Skin epidermis (tissue), 12 donors: ENCODE measurements at regions not wholly inside any gene's neighbourhood (a gene's known extent, or its start where the extent isn't known, plus 50 kb on each side); places are given as distances from the start of the nearest gene placed in this dataset.

Experiments used
- H3K27ac ChIP-seq, 21 experiments: fragments of 200-600 bp; sonication (generic) in 11 of 21; one replicate each; pipeline ENCODE4 v1.5.0; 2020; ENCODE audit warnings: mild to moderate bottlenecking in 3 of 21, inconsistent platforms in 2 of 21, moderate library complexity in 2 of 21
- H3K4me3 ChIP-seq, 7 experiments: fragments of 200-600 bp; sonication (generic) in 2 of 7; one replicate each; pipeline ENCODE4 v1.5.0; 2020; ENCODE audit warnings: inconsistent platforms in 2 of 7, mild to moderate bottlenecking in 2 of 7, moderate library complexity in 1 of 7

DNA sequence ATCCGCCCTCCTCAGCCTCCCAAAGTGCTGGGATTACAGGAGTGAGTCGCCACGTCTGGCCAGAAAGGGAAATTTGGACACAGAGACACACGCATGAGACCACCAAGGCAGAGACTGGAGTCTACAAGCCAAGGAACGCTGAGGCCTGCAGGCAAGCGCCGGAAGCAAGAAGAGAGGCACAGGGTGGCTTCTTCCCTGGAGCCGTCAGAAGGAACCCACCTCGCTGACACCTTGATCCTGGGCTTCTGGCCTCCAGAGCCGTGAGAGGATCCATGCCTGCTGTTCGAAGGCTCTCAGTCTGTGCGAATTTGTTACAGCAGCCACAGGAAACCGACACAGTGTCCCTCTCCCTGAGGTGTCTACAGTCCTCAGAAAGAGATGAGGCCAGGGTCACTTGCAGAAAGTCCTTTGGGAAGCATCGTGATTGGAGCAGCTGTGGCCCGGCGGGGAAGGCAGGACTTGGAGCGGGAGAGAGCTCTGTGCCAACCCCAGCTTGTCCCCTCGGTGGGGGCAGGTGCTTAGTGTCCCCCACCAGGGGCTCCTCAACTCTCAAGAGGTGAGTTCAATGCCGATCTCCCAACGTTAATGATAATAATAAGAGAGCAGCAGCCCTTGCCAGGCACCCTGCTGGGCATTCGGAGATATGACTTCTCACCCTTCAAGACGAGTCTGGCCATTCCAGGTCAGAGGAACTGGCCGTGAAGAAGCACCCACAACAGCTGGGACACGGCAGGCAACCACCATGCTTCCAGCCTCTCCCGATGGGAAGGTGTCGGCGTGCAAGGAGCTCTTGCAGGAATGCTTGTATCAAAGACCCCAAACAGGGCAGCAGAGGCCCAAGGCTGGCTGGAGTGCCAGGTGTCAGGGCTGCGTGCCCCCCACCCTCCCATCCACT lies 68.4 kb upstream of the TNRC6C start:
- no peak overlapping the region for H3K4me3 ChIP-seq
- no peak overlapping the region for H3K27ac ChIP-seq

- Histone ChIP-seq H3K27ac (no peak overlapping the region), H3K4me3 (no peak overlapping the region)
Observed at GRCh38 chr17:77890771-77891170, 67.7 kb upstream of the TNRC6C start.

DNA sequence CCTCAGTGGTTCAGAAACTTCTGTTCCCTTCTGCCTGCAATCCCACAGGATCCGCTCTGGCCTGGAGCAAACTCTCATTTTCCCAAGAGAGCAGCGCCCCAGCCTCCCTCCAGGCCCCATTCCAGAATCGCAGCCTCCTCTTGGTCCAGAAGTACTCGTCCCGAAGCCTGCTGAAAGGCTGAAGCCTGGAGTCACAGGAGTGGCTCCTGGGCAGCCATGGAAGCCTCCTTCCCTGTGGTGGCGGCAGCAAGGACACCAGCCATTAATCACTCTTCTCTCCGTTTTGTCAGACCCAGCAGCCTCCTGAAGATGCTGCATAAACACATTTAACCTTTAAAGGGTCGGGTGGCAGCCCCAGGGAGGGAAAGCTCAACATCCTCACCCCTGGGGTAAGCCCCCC lies 66.9 kb upstream of the TNRC6C start:
- Histone ChIP-seq H3K4me3 (no peak overlapping the region), H3K27ac (no peak overlapping the region)

GRCh38 chr17:77892031-77892430 lies 66.5 kb upstream of the TNRC6C start:
- Histone ChIP-seq H3K4me3 (no peak overlapping the region), H3K27ac (no peak overlapping the region)

GRCh38 chr17:77892469-77893143 lies 65.9 kb upstream of the TNRC6C start:
- no peak overlapping the region for H3K4me3 ChIP-seq
- no peak overlapping the region for H3K27ac ChIP-seq

- Histone ChIP-seq H3K4me3 (no peak overlapping the region), H3K27ac (no peak overlapping the region)
Observed at GRCh38 chr17:77893144-77894044, 65.1 kb upstream of the TNRC6C start.

DNA sequence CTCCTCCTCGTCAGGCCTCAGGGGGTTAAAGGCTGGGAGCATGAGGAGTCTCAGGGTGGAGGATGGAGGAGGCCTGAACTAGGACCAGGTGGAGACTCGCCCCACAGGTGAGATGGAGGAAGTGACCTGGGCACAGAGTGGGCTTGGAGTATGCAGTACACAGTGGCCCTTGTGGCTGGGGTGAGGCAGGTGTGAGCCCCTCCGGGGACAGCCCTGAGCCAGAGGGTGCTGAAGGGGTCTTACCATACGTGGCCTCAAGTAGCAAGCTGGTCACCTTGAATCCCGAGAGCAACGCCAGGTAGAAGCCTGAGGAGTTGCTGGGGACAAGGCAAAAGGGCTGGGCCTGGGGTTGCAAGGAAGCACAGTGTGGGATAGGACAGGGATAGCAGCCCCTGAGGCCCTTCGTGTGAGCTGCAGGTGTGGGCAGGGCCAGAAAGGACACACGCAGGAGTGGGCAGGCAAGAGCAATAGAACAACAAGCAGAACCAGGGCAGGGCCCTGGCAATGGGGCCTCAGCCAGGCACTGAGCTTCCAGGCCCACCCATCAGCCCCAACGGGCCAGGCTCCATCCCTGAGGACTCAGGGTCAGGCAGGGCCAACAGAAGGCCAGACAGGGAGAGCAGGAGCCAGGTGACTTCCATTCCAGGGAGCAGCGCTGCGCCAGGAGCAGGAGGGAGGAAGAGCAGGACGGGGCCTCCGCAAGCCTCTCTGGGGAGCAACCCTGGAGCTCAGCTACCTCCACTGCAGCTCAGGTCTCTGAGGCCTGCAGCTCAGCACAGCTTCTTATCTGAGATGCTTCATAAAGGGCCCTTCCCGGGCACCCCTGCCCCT lies 64.2 kb upstream of the TNRC6C start:
- Histone ChIP-seq H3K4me3 (no peak overlapping the region), H3K27ac (no peak overlapping the region)

GRCh38 chr17:77897741-77898301 lies 60.7 kb upstream of the TNRC6C start:
- H3K27ac ChIP-seq = no peak overlapping the region
- no peak overlapping the region for H3K4me3 ChIP-seq

- Histone ChIP-seq H3K4me3 (no peak overlapping the region), H3K27ac (no peak overlapping the region)
Observed at GRCh38 chr17:77898521-77899434, 59.7 kb upstream of the TNRC6C start.

GRCh38 chr17:77899498-77899897 lies 59.0 kb upstream of the TNRC6C start:
- H3K4me3 ChIP-seq = no peak overlapping the region
- H3K27ac ChIP-seq = no peak overlapping the region

GRCh38 chr17:77901481-77901880 lies 57.0 kb upstream of the TNRC6C start:
- Histone ChIP-seq H3K27ac (no peak overlapping the region), H3K4me3 (no peak overlapping the region)

DNA sequence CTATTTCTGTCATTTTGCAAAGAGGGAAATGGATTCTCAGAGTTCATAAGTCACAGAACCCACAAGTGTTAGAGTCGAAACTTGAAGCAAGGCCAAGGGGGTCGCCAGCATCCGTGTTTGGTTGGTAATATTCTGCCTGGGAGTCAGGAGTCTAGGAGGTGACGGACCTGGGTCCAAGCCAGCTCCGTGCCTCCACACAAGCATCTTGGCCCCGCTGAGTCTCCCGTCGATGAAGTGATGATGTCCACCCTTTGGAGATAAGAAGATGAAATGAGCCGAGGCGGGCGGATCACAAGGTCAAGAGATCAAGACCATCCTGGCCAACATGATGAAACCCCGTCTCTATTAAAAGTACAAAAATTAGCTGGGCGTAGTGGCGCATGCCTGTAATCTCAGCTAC lies 53.2 kb upstream of the TNRC6C start:
- no peak overlapping the region for H3K27ac ChIP-seq
- no peak overlapping the region for H3K4me3 ChIP-seq

DNA sequence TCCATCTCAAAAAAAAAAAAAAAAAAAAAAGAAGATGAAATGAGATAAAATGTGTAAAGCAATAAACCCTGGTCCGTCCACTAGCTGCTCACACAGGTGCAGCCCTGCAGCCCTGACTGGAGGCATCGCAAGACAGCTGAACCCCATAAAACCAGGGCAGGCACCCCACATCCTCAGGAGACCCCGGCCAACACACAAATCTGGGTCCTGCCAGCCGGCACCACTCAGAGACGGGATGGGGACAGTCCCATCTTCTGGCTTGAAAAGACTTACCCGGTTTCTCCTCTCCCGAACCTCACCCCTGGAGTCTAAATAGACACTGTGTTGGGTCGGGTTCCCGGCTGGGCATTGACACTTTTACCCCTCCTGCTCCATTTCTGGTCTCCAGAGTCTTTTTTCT lies 52.7 kb upstream of the TNRC6C start:
- no peak overlapping the region for H3K4me3 ChIP-seq
- H3K27ac ChIP-seq = no peak overlapping the region

- no peak overlapping the region for H3K27ac ChIP-seq
- H3K4me3 ChIP-seq = no peak overlapping the region
Observed at GRCh38 chr17:77906377-77906871, 52.1 kb upstream of the TNRC6C start.

DNA sequence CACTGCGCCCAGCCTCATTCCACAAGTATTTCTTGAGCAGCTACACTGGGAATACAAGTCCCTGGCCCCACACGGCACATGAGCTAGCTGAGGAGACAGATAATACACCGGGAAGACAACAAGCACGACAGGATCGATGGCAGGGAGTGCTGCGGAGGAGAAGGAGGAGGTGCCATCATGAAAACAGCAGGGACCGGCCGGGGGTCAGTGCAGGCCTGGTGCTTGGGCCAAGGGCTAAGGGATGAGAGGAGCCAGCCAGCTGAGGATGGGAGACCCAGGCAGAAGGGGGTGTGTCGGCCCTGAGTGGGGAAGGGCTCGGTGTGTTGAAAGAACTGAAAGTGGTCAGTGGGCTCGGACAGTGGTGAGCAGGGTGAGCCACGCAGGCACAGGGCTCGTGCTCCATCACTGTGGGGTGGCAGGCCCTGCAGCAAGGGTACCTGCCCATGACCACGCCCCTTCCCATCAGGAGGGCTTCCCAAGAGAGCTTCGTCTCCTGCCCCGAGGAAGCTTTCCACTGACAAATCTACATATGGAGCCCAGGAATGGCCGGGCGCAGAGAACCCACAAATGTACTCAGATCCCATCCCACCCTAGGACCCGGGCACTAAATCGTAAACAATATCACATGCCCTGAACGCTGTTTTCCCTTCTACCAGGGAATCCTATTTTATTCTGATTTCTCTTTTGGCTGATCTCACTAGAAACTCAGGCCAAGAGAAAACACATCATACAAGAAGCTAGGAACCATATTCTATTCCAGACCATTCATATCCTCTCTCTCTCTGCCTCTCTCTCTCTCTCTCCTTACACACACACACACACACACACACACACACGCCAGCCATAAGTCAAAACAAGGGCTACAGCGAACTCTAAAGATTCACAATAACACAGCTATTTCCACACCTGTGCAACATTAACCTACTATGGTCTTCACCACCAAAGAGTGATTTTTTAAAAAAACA lies 50.7 kb upstream of the TNRC6C start:
- Histone ChIP-seq H3K4me3 (no peak overlapping the region), H3K27ac (no peak overlapping the region)

- H3K27ac ChIP-seq = no peak overlapping the region
Observed at GRCh38 chr17:77908501-77908900, 50.0 kb upstream of the TNRC6C start.

More at GRCh38 chr17:77908501-77908900, 50.0 kb upstream of the TNRC6C start:
- H3K4me3 ChIP-seq = no peak overlapping the region
